Glutamatergic neuron (in vitro differentiated cells): ENCODE measurements at regions not wholly inside any gene's neighbourhood (a gene's known extent, or its start where the extent isn't known, plus 50 kb on each side); places are given as distances from the start of the nearest gene placed in this dataset.

Experiments used
- DNase-seq: peaks from one replicate; pipeline ENCODE4 v3.0.0; 2022
- H3K27ac Mint-ChIP-seq: one replicate; pipeline ENCODE4 v1.8.0; 2020; ENCODE audit warnings: mild to moderate bottlenecking, mixed read lengths, inconsistent platforms; ENCODE audit not compliant: unreplicated experiment
- H3K27me3 Mint-ChIP-seq: one replicate; pipeline ENCODE4 v1.8.0; 2020; ENCODE audit warnings: mild to moderate bottlenecking, moderate library complexity, mixed read lengths, inconsistent platforms; ENCODE audit not compliant: unreplicated experiment
- H3K36me3 Mint-ChIP-seq: one replicate; pipeline ENCODE4 v1.8.0; 2020; ENCODE audit warnings: mild to moderate bottlenecking, mixed read lengths, inconsistent platforms; ENCODE audit not compliant: unreplicated experiment
- H3K4me1 Mint-ChIP-seq: one replicate; pipeline ENCODE4 v1.8.0; 2020; ENCODE audit warnings: mild to moderate bottlenecking, low read depth, mixed read lengths, inconsistent platforms; ENCODE audit not compliant: unreplicated experiment
- H3K4me3 Mint-ChIP-seq: one replicate; pipeline ENCODE4 v1.8.0; 2020; ENCODE audit warnings: mild to moderate bottlenecking, mixed read lengths, inconsistent platforms; ENCODE audit not compliant: unreplicated experiment
- H3K9me3 Mint-ChIP-seq: one replicate; pipeline ENCODE4 v1.8.0; 2020; ENCODE audit warnings: mild to moderate bottlenecking, moderate library complexity, mixed read lengths, inconsistent platforms; ENCODE audit not compliant: unreplicated experiment
- CTCF ChIP-seq: fragments of 200-600 bp; sonication (generic); IDR thresholded peaks from one replicate; pipeline ENCODE4 v1.5.0; 2021; ENCODE audit not compliant: partially characterized antibody, unreplicated experiment

- H3K9me3 Mint-ChIP-seq, result peaks cover 1% of the 10 kb centered on the region
- H3K4me1 Mint-ChIP-seq, result peaks cover 24% of the 10 kb centered on the region
- TF ChIP-seq CTCF, result no peak
- no peaks in the 10 kb centered on the region for H3K36me3 Mint-ChIP-seq
- DNase-seq, result no peak
- H3K4me3 Mint-ChIP-seq, result no peak overlapping the region
- H3K27ac Mint-ChIP-seq, result no peak overlapping the region
- peaks cover 5% of the 10 kb centered on the region for H3K27me3 Mint-ChIP-seq
Observed at GRCh38 chr10:80697926-80698325, 160.2 kb downstream of the SH2D4B start.

GRCh38 chr10:80699602-80700039 is 161.9 kb downstream of the SH2D4B start:
- TF ChIP-seq CTCF, result peak; percentile 91
- peaks cover 37% of the 10 kb centered on the region for H3K4me1 Mint-ChIP-seq
- no peaks in the 10 kb centered on the region for H3K36me3 Mint-ChIP-seq
- H3K27ac Mint-ChIP-seq, result no peak overlapping the region
- DNase-seq, result peak; percentile 96
- H3K27me3 Mint-ChIP-seq, result peaks cover 4% of the 10 kb centered on the region
- H3K4me3 Mint-ChIP-seq, result no peak overlapping the region
- no peaks in the 10 kb centered on the region for H3K9me3 Mint-ChIP-seq

- DNase-seq, result no peak
- peaks cover 37% of the 10 kb centered on the region for H3K4me1 Mint-ChIP-seq
- no peaks in the 10 kb centered on the region for H3K36me3 Mint-ChIP-seq
- no peak for TF ChIP-seq CTCF
- H3K27me3 Mint-ChIP-seq, result peaks cover 4% of the 10 kb centered on the region
- H3K27ac Mint-ChIP-seq, result no peak overlapping the region
- H3K4me3 Mint-ChIP-seq, result no peak overlapping the region
- H3K9me3 Mint-ChIP-seq, result no peaks in the 10 kb centered on the region
Observed at GRCh38 chr10:80700252-80700651, 162.6 kb downstream of the SH2D4B start.

- Mint-ChIP-seq H3K9me3 (no peaks in the 10 kb centered on the region), H3K4me3 (no peak overlapping the region), H3K36me3 (no peaks in the 10 kb centered on the region), H3K27ac (no peak overlapping the region), H3K4me1 (peaks cover 33% of the 10 kb centered on the region), H3K27me3 (peaks cover 4% of the 10 kb centered on the region)
- TF ChIP-seq CTCF, result no peak
- no peak for DNase-seq
Observed at GRCh38 chr10:80700760-80701444, 163.2 kb downstream of the SH2D4B start.

GRCh38 chr10:80701706-80702105 is 164.0 kb downstream of the SH2D4B start:
- Mint-ChIP-seq H3K27ac (no peak overlapping the region), H3K27me3 (peaks cover 4% of the 10 kb centered on the region), H3K4me1 (peaks cover 29% of the 10 kb centered on the region), H3K36me3 (no peaks in the 10 kb centered on the region), H3K9me3 (no peaks in the 10 kb centered on the region), H3K4me3 (no peak overlapping the region)
- no peak for TF ChIP-seq CTCF
- DNase-seq, result no peak
